ENCODE measurements at regions not wholly inside any gene's neighbourhood (a gene's known extent, or its start where the extent isn't known, plus 50 kb on each side); places are given as distances from the start of the nearest gene placed in this dataset.

DNA sequence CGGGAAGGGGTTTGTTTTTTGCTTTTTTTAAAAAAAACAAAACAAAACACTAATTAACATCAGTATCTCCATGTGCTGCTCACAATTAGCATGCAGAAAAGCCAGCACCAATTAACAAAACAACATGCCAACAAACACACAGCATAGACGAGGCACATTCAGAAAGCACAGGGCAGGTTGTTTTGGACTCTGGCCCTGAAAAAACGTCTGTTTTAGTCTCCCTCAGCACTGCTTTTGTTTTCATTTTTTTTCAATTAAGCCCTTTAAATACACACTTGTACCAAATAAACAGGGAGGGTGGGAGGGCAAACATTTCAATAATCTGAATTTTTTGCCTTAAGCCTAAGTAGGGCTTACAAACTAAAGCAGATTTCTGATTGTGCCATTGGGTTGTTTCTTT, 309.6 kb downstream of the DTWD2 start:
- TF ChIP-seq, protein P1, sequence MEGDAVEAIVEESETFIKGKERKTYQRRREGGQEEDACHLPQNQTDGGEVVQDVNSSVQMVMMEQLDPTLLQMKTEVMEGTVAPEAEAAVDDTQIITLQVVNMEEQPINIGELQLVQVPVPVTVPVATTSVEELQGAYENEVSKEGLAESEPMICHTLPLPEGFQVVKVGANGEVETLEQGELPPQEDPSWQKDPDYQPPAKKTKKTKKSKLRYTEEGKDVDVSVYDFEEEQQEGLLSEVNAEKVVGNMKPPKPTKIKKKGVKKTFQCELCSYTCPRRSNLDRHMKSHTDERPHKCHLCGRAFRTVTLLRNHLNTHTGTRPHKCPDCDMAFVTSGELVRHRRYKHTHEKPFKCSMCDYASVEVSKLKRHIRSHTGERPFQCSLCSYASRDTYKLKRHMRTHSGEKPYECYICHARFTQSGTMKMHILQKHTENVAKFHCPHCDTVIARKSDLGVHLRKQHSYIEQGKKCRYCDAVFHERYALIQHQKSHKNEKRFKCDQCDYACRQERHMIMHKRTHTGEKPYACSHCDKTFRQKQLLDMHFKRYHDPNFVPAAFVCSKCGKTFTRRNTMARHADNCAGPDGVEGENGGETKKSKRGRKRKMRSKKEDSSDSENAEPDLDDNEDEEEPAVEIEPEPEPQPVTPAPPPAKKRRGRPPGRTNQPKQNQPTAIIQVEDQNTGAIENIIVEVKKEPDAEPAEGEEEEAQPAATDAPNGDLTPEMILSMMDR (IDR thresholded peaks at IDR 0.05; ENCODE audit: low read length): no peak
- TF ChIP-seq EZH2 (optimal IDR thresholded peaks at IDR 0.05; ENCODE audit: low read depth, low read length) (no peak), EZH2phosphoT487 (IDR thresholded peaks at IDR 0.05; ENCODE audit: low read length) (no peak)
